ENCODE measurements at regions not wholly inside any gene's neighbourhood (a gene's known extent, or its start where the extent isn't known, plus 50 kb on each side); places are given as distances from the start of the nearest gene placed in this dataset.
"Not testable (repeated sequence)": the region's sequence is repeated elsewhere in the genome, so short reads cannot be mapped to it uniquely, and the experiment has no call there.

GRCh38 chr7:150084724-150085123 is 211.0 kb downstream of the ATP6V0E2 start:
- TF ChIP-seq, protein P1, sequence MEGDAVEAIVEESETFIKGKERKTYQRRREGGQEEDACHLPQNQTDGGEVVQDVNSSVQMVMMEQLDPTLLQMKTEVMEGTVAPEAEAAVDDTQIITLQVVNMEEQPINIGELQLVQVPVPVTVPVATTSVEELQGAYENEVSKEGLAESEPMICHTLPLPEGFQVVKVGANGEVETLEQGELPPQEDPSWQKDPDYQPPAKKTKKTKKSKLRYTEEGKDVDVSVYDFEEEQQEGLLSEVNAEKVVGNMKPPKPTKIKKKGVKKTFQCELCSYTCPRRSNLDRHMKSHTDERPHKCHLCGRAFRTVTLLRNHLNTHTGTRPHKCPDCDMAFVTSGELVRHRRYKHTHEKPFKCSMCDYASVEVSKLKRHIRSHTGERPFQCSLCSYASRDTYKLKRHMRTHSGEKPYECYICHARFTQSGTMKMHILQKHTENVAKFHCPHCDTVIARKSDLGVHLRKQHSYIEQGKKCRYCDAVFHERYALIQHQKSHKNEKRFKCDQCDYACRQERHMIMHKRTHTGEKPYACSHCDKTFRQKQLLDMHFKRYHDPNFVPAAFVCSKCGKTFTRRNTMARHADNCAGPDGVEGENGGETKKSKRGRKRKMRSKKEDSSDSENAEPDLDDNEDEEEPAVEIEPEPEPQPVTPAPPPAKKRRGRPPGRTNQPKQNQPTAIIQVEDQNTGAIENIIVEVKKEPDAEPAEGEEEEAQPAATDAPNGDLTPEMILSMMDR (IDR thresholded peaks at IDR 0.05), result not testable (repeated sequence)
- TF ChIP-seq POLR2A (IDR thresholded peaks at IDR 0.05), result not testable (repeated sequence)
